22Rv1 (cell line): ENCODE measurements at regions not wholly inside any gene's neighbourhood (a gene's known extent, or its start where the extent isn't known, plus 50 kb on each side); places are given as distances from the start of the nearest gene placed in this dataset.

Source experiments
- CTCF ChIP-seq: fragments of 450-650 bp; IDR thresholded peaks from 2 replicates; pipeline ENCODE4 v1.5.1; 2017; ENCODE audit warnings: mild to moderate bottlenecking
- ZFX ChIP-seq: fragments of 450-650 bp; IDR thresholded peaks from 2 replicates; pipeline ENCODE4 v1.6.1; 2017; ENCODE audit warnings: antibody characterized with exemption, borderline replicate concordance

- TF ChIP-seq CTCF: no peak
- no peak for TF ChIP-seq ZFX
These were observed 494.2 kb downstream of the TDRD15 start for GRCh38 chr2:21617885-21618434.
